Stimulated activated naive B cell treated with anti-CD40 and anti-IgM and Interleukin-4, amounts not matched to agents 10 μg/mL and 1 μg/mL and 100 μg/mL, for 72 hours (primary cell): ENCODE measurements at regions not wholly inside any gene's neighbourhood (a gene's known extent, or its start where the extent isn't known, plus 50 kb on each side); places are given as distances from the start of the nearest gene placed in this dataset.

Source experiments
- ATAC-seq, 2 donors: fragments of 150-1000 bp; cut with Tn5 transposase; replicated peaks; 2 replicates each; pipeline ENCODE4 v1.10.0; 2021; ENCODE audit warnings: moderate library complexity in 1 of 2
- DNase-seq: peaks from one replicate; pipeline ENCODE4 v3.0.0; 2021
- H3K27ac Mint-ChIP-seq: one replicate; pipeline ENCODE4 v1.8.0; 2022; ENCODE audit warnings: mild to moderate bottlenecking, mixed read lengths
- H3K27me3 Mint-ChIP-seq, 2 donors: one replicate each; pipeline ENCODE4 v1.8.0; 2022; ENCODE audit warnings: mixed read lengths in 2 of 2
- H3K36me3 Mint-ChIP-seq, 2 donors: one replicate each; pipeline ENCODE4 v1.8.0; 2022; ENCODE audit warnings: mixed read lengths in 2 of 2, mild to moderate bottlenecking in 1 of 2
- H3K4me1 Mint-ChIP-seq, 2 donors: one replicate each; pipeline ENCODE4 v1.8.0; 2022; ENCODE audit warnings: mixed read lengths in 2 of 2, mild to moderate bottlenecking in 1 of 2
- H3K4me3 Mint-ChIP-seq, 2 donors: one replicate each; pipeline ENCODE4 v1.8.0; 2022; ENCODE audit warnings: mild to moderate bottlenecking in 2 of 2, mixed read lengths in 2 of 2, moderate library complexity in 1 of 2
- H3K9me3 Mint-ChIP-seq, 2 donors: one replicate each; pipeline ENCODE4 v1.8.0; 2022; ENCODE audit warnings: mixed read lengths in 2 of 2, mild to moderate bottlenecking in 1 of 2

GRCh38 chr7:113710310-113711096 lies 208.3 kb downstream of the PPP1R3A start:
- peaks cover 2 to 4% of the 10 kb centered on the region in 2 donors for H3K9me3 Mint-ChIP-seq
- H3K27me3 Mint-ChIP-seq: peaks cover 4 to 5% of the 10 kb centered on the region in 2 donors
- no peaks in the 10 kb centered on the region for H3K4me1 Mint-ChIP-seq
- no peak overlapping the region for H3K27ac Mint-ChIP-seq
- no peak overlapping the region for H3K4me3 Mint-ChIP-seq
- ATAC-seq: peak; percentile 82 to 83
- peak; percentile 23 for DNase-seq
- H3K36me3 Mint-ChIP-seq: no peaks in the 10 kb centered on the region

GRCh38 chr7:113705439-113705838 lies 213.4 kb downstream of the PPP1R3A start:
- H3K27me3 Mint-ChIP-seq: peaks cover 0 to 5% of the 10 kb centered on the region in 2 donors
- ATAC-seq: no peak
- H3K4me3 Mint-ChIP-seq: no peak overlapping the region
- H3K27ac Mint-ChIP-seq: no peak overlapping the region
- H3K9me3 Mint-ChIP-seq: no peaks in the 10 kb centered on the region
- DNase-seq: no peak
- no peaks in the 10 kb centered on the region for H3K36me3 Mint-ChIP-seq
- no peaks in the 10 kb centered on the region for H3K4me1 Mint-ChIP-seq

GRCh38 chr7:113698556-113699220 lies 220.1 kb downstream of the PPP1R3A start:
- no peaks in the 10 kb centered on the region for H3K4me1 Mint-ChIP-seq
- DNase-seq (no peak), ATAC-seq (no peak)
- no peaks in the 10 kb centered on the region for H3K27me3 Mint-ChIP-seq
- no peak overlapping the region for H3K27ac Mint-ChIP-seq
- no peak overlapping the region for H3K4me3 Mint-ChIP-seq
- no peaks in the 10 kb centered on the region for H3K36me3 Mint-ChIP-seq
- no peaks in the 10 kb centered on the region for H3K9me3 Mint-ChIP-seq

- Mint-ChIP-seq H3K9me3 (no peaks in the 10 kb centered on the region), H3K4me1 (no peaks in the 10 kb centered on the region)
- no peak for DNase-seq
These were observed 224.7 kb downstream of the PPP1R3A start for GRCh38 chr7:113694149-113694548.

GRCh38 chr7:113684165-113684564 lies 234.6 kb downstream of the PPP1R3A start:
- no peaks in the 10 kb centered on the region for H3K27me3 Mint-ChIP-seq
- no peaks in the 10 kb centered on the region for H3K4me1 Mint-ChIP-seq
- DNase-seq (no peak), ATAC-seq (no peak)
- H3K27ac Mint-ChIP-seq: no peak overlapping the region
- no peak overlapping the region for H3K4me3 Mint-ChIP-seq
- H3K36me3 Mint-ChIP-seq: no peaks in the 10 kb centered on the region
- H3K9me3 Mint-ChIP-seq: peaks cover 0 to 2% of the 10 kb centered on the region in 2 donors

More at GRCh38 chr7:113694149-113694548, 224.7 kb downstream of the PPP1R3A start:
- no peaks in the 10 kb centered on the region for H3K36me3 Mint-ChIP-seq
- H3K27ac Mint-ChIP-seq: no peak overlapping the region
- no peak for ATAC-seq
- H3K4me3 Mint-ChIP-seq: no peak overlapping the region
- no peaks in the 10 kb centered on the region for H3K27me3 Mint-ChIP-seq

- H3K27ac Mint-ChIP-seq: no peak overlapping the region
- H3K4me1 Mint-ChIP-seq: no peaks in the 10 kb centered on the region
- H3K27me3 Mint-ChIP-seq: no peaks in the 10 kb centered on the region
- H3K4me3 Mint-ChIP-seq: no peak overlapping the region
- peaks cover 0 to 3% of the 10 kb centered on the region in 2 donors for H3K9me3 Mint-ChIP-seq
- DNase-seq: no peak
- no peaks in the 10 kb centered on the region for H3K36me3 Mint-ChIP-seq
- ATAC-seq: no peak
These were observed 241.0 kb downstream of the PPP1R3A start for GRCh38 chr7:113677811-113678210.

- Mint-ChIP-seq H3K36me3 (no peaks in the 10 kb centered on the region), H3K4me1 (no peaks in the 10 kb centered on the region), H3K27ac (no peak overlapping the region), H3K4me3 (no peak overlapping the region), H3K9me3 (peaks cover 3 to 10% of the 10 kb centered on the region in 2 donors), H3K27me3 (no peaks in the 10 kb centered on the region)
- ATAC-seq (no peak), DNase-seq (no peak)
These were observed 253.9 kb downstream of the PPP1R3A start for GRCh38 chr7:113664867-113665266.

GRCh38 chr7:113659416-113659815 lies 259.4 kb downstream of the PPP1R3A start:
- no peak for DNase-seq
- no peaks in the 10 kb centered on the region for H3K27me3 Mint-ChIP-seq
- no peaks in the 10 kb centered on the region for H3K36me3 Mint-ChIP-seq
- no peak for ATAC-seq
- no peak overlapping the region for H3K27ac Mint-ChIP-seq
- H3K4me1 Mint-ChIP-seq: no peaks in the 10 kb centered on the region
- no peak overlapping the region for H3K4me3 Mint-ChIP-seq
- H3K9me3 Mint-ChIP-seq: peaks cover 0 to 2% of the 10 kb centered on the region in 2 donors

GRCh38 chr7:113657603-113658002 lies 261.2 kb downstream of the PPP1R3A start:
- no peak overlapping the region for H3K27ac Mint-ChIP-seq
- peaks cover 0 to 2% of the 10 kb centered on the region in 2 donors for H3K9me3 Mint-ChIP-seq
- no peak for ATAC-seq
- H3K27me3 Mint-ChIP-seq: no peaks in the 10 kb centered on the region
- H3K4me3 Mint-ChIP-seq: no peak overlapping the region
- H3K4me1 Mint-ChIP-seq: no peaks in the 10 kb centered on the region
- no peaks in the 10 kb centered on the region for H3K36me3 Mint-ChIP-seq
- no peak for DNase-seq

- H3K36me3 Mint-ChIP-seq: no peaks in the 10 kb centered on the region
- H3K27me3 Mint-ChIP-seq: no peaks in the 10 kb centered on the region
- no peak for ATAC-seq
- no peaks in the 10 kb centered on the region for H3K4me1 Mint-ChIP-seq
- H3K4me3 Mint-ChIP-seq: no peak overlapping the region
- DNase-seq: no peak
- H3K9me3 Mint-ChIP-seq: no peaks in the 10 kb centered on the region
- H3K27ac Mint-ChIP-seq: no peak overlapping the region
These were observed 266.3 kb downstream of the PPP1R3A start for GRCh38 chr7:113652501-113652900.

GRCh38 chr7:113649556-113649955 lies 269.3 kb downstream of the PPP1R3A start:
- H3K36me3 Mint-ChIP-seq: no peaks in the 10 kb centered on the region
- H3K27me3 Mint-ChIP-seq: no peaks in the 10 kb centered on the region
- no peak for DNase-seq
- no peaks in the 10 kb centered on the region for H3K4me1 Mint-ChIP-seq
- H3K4me3 Mint-ChIP-seq: no peak overlapping the region
- H3K9me3 Mint-ChIP-seq: peaks cover 0 to 4% of the 10 kb centered on the region in 2 donors
- H3K27ac Mint-ChIP-seq: no peak overlapping the region
- ATAC-seq: no peak

GRCh38 chr7:113639221-113639620 lies 279.6 kb downstream of the PPP1R3A start:
- H3K27ac Mint-ChIP-seq: no peak overlapping the region
- H3K4me3 Mint-ChIP-seq: no peak overlapping the region
- H3K36me3 Mint-ChIP-seq: no peaks in the 10 kb centered on the region
- H3K4me1 Mint-ChIP-seq: no peaks in the 10 kb centered on the region
- H3K9me3 Mint-ChIP-seq: peaks cover 0 to 2% of the 10 kb centered on the region in 2 donors
- DNase-seq (no peak), ATAC-seq (no peak)
- no peaks in the 10 kb centered on the region for H3K27me3 Mint-ChIP-seq

GRCh38 chr7:113636727-113637421 lies 281.9 kb downstream of the PPP1R3A start:
- ATAC-seq: no peak
- Mint-ChIP-seq H3K4me1 (no peaks in the 10 kb centered on the region), H3K27ac (no peak overlapping the region), H3K4me3 (no peak overlapping the region), H3K27me3 (no peaks in the 10 kb centered on the region), H3K36me3 (no peaks in the 10 kb centered on the region), H3K9me3 (no peaks in the 10 kb centered on the region)
- DNase-seq: no peak

- H3K4me3 Mint-ChIP-seq: no peak overlapping the region
- no peaks in the 10 kb centered on the region for H3K27me3 Mint-ChIP-seq
- H3K36me3 Mint-ChIP-seq: no peaks in the 10 kb centered on the region
- H3K9me3 Mint-ChIP-seq: no peaks in the 10 kb centered on the region
- ATAC-seq: no peak
- no peak overlapping the region for H3K27ac Mint-ChIP-seq
- no peak for DNase-seq
- H3K4me1 Mint-ChIP-seq: no peaks in the 10 kb centered on the region
These were observed 283.3 kb downstream of the PPP1R3A start for GRCh38 chr7:113635492-113635891.

- Mint-ChIP-seq H3K27ac (no peak overlapping the region), H3K9me3 (no peaks in the 10 kb centered on the region), H3K27me3 (no peaks in the 10 kb centered on the region), H3K36me3 (no peaks in the 10 kb centered on the region), H3K4me3 (no peak overlapping the region), H3K4me1 (no peaks in the 10 kb centered on the region)
- DNase-seq (no peak), ATAC-seq (no peak)
These were observed 285.7 kb downstream of the PPP1R3A start for GRCh38 chr7:113633073-113633472.
